ENCODE measurements at regions not wholly inside any gene's neighbourhood (a gene's known extent, or its start where the extent isn't known, plus 50 kb on each side); places are given as distances from the start of the nearest gene placed in this dataset.

- TF ChIP-seq CTCF (IDR thresholded peaks at IDR 0.05): no peak
- intact Hi-C loops (cut with DNase I, micrococcal nuclease): no loop called here
- H3K27ac ChIP-seq (ENCODE audit: low read depth in 1 of 2, low read length in 2 of 2): no peak overlapping the region
- peaks cover 13% of the 10 kb centered on the region for H3K9me3 Mint-ChIP-seq
- H3K27ac Mint-ChIP-seq: no peak overlapping the region
- H3K36me3 Mint-ChIP-seq (ENCODE audit: low read depth): no peaks in the 10 kb centered on the region
- H3K27me3 ChIP-seq (ENCODE audit: control insufficient read depth in 1 of 2, insufficient read depth in 2 of 2, low read length in 2 of 2): no peaks in the 10 kb centered on the region
- H3K4me3 ChIP-seq (ENCODE audit: low read length): no peak overlapping the region
- ATAC-seq (ENCODE audit: poor library complexity) (no peak), DNase-seq (no peak)
- CTCF ChIA-PET: no interaction called here
- H3K9me3 ChIP-seq (ENCODE audit: control insufficient read depth in 1 of 2, insufficient read depth in 1 of 2, low read length in 2 of 2): no peaks in the 10 kb centered on the region
- no peaks in the 10 kb centered on the region for H3K36me3 ChIP-seq (ENCODE audit: insufficient read depth, low read length)
- H3K4me3 Mint-ChIP-seq: no peak overlapping the region
- POLR2A ChIA-PET: no interaction called here
- H3K4me1 ChIP-seq (ENCODE audit: insufficient read depth, low read length): no peaks in the 10 kb centered on the region
- no peaks in the 10 kb centered on the region for H3K4me1 Mint-ChIP-seq (ENCODE audit: low read depth)
- H3K27me3 Mint-ChIP-seq: no peaks in the 10 kb centered on the region
Observed at GRCh38 chr4:33073811-33074210, 2353.6 kb downstream of the PCDH7 start.

GRCh38 chr4:33078145-33078544 lies 2358.0 kb downstream of the PCDH7 start:
- Mint-ChIP-seq H3K36me3 (ENCODE audit: low read depth) (no peaks in the 10 kb centered on the region), H3K27me3 (no peaks in the 10 kb centered on the region), H3K27ac (no peak overlapping the region), H3K9me3 (peaks cover 8% of the 10 kb centered on the region), H3K4me1 (ENCODE audit: low read depth) (no peaks in the 10 kb centered on the region), H3K4me3 (no peak overlapping the region)
- intact Hi-C loops (cut with DNase I, micrococcal nuclease): no loop called here
- no peak for ATAC-seq (ENCODE audit: poor library complexity)
- Histone ChIP-seq H3K27ac (ENCODE audit: low read depth in 1 of 2, low read length in 2 of 2) (no peak overlapping the region), H3K9me3 (ENCODE audit: control insufficient read depth in 1 of 2, insufficient read depth in 1 of 2, low read length in 2 of 2) (peaks cover 0 to 3% of the 10 kb centered on the region in 2 experiments), H3K27me3 (ENCODE audit: control insufficient read depth in 1 of 2, insufficient read depth in 2 of 2, low read length in 2 of 2) (no peaks in the 10 kb centered on the region), H3K36me3 (ENCODE audit: insufficient read depth, low read length) (no peaks in the 10 kb centered on the region), H3K4me1 (ENCODE audit: insufficient read depth, low read length) (no peaks in the 10 kb centered on the region), H3K4me3 (ENCODE audit: low read length) (no peak overlapping the region)
- TF ChIP-seq CTCF (IDR thresholded peaks at IDR 0.05): no peak
- no peak for DNase-seq
- ChIA-PET CTCF (no interaction called here), POLR2A (no interaction called here)

- no peaks in the 10 kb centered on the region for H3K4me1 Mint-ChIP-seq (ENCODE audit: low read depth)
- H3K27me3 Mint-ChIP-seq: no peaks in the 10 kb centered on the region
- ChIA-PET CTCF (no interaction called here), POLR2A (no interaction called here)
- H3K9me3 ChIP-seq (ENCODE audit: control insufficient read depth in 1 of 2, insufficient read depth in 1 of 2, low read length in 2 of 2): peaks cover 0 to 3% of the 10 kb centered on the region in 2 experiments
- DNase-seq (no peak), ATAC-seq (ENCODE audit: poor library complexity) (no peak)
- H3K4me3 ChIP-seq (ENCODE audit: low read length): no peak overlapping the region
- intact Hi-C loops (cut with DNase I, micrococcal nuclease): no loop called here
- H3K27ac ChIP-seq (ENCODE audit: low read depth in 1 of 2, low read length in 2 of 2): no peak overlapping the region
- no peak overlapping the region for H3K27ac Mint-ChIP-seq
- H3K4me1 ChIP-seq (ENCODE audit: insufficient read depth, low read length): no peaks in the 10 kb centered on the region
- no peaks in the 10 kb centered on the region for H3K27me3 ChIP-seq (ENCODE audit: control insufficient read depth in 1 of 2, insufficient read depth in 2 of 2, low read length in 2 of 2)
- no peaks in the 10 kb centered on the region for H3K36me3 Mint-ChIP-seq (ENCODE audit: low read depth)
- peaks cover 5% of the 10 kb centered on the region for H3K9me3 Mint-ChIP-seq
- TF ChIP-seq CTCF (IDR thresholded peaks at IDR 0.05): no peak
- no peak overlapping the region for H3K4me3 Mint-ChIP-seq
- no peaks in the 10 kb centered on the region for H3K36me3 ChIP-seq (ENCODE audit: insufficient read depth, low read length)
Observed at GRCh38 chr4:33080275-33080674, 2360.1 kb downstream of the PCDH7 start.
